ENCODE measurements at regions not wholly inside any gene's neighbourhood (a gene's known extent, or its start where the extent isn't known, plus 50 kb on each side); places are given as distances from the start of the nearest gene placed in this dataset.

GRCh38 chr10:120749856-120750566, 101.2 kb upstream of the WDR11 start:
- no peak for DNase-seq (ENCODE audit: low read depth in 2 of 2)
- no peak overlapping the region for H3K4me3 ChIP-seq (replicated peaks in 1 of 4; ENCODE audit: control extremely low read depth in 1 of 4, insufficient read depth in 1 of 4, low read depth in 3 of 4, low read length in 4 of 4)
- H3K27ac ChIP-seq (ENCODE audit: insufficient read depth, low read length), result no peak overlapping the region
- H4K20me1 ChIP-seq (ENCODE audit: control insufficient read depth, extremely low read depth, insufficient read depth, low read length), result no peaks in the 10 kb centered on the region
- no peak overlapping the region for H3K4me2 ChIP-seq (ENCODE audit: extremely low read depth, insufficient read depth, low read length)
- no peaks in the 10 kb centered on the region for H3K36me3 ChIP-seq (ENCODE audit: control insufficient read depth, insufficient read depth, low read length)
- no peaks in the 10 kb centered on the region for H3K4me1 ChIP-seq (ENCODE audit: control insufficient read depth, extremely low read depth, insufficient read depth, low read length)
- TF ChIP-seq EZH2 (IDR thresholded peaks at IDR 0.05; ENCODE audit: low read length, missing control alignments), result no peak
- TF ChIP-seq CTCF (conservative IDR thresholded peaks at IDR 0.05 in 1 of 2, IDR thresholded peaks at IDR 0.05 in 1 of 2; ENCODE audit: low read depth in 1 of 2, low read length in 2 of 2), result no peak
- H3K9ac ChIP-seq (ENCODE audit: insufficient read depth, low read length), result no peak overlapping the region
- H3K9me3 ChIP-seq (ENCODE audit: control insufficient read depth, insufficient read depth, low read depth, low read length), result no peaks in the 10 kb centered on the region
- no peak overlapping the region for H2AFZ ChIP-seq (ENCODE audit: low read length)
- no peaks in the 10 kb centered on the region for H3K79me2 ChIP-seq (ENCODE audit: control insufficient read depth, insufficient read depth, low read length)
- no peaks in the 10 kb centered on the region for H3K27me3 ChIP-seq (ENCODE audit: control insufficient read depth, insufficient read depth, low read length)

- Histone ChIP-seq H3K27me3 (ENCODE audit: control insufficient read depth, insufficient read depth, low read length) (no peaks in the 10 kb centered on the region), H4K20me1 (ENCODE audit: control insufficient read depth, extremely low read depth, insufficient read depth, low read length) (no peaks in the 10 kb centered on the region), H3K9me3 (ENCODE audit: control insufficient read depth, insufficient read depth, low read depth, low read length) (no peaks in the 10 kb centered on the region), H3K4me2 (ENCODE audit: extremely low read depth, insufficient read depth, low read length) (no peak overlapping the region), H3K9ac (ENCODE audit: insufficient read depth, low read length) (no peak overlapping the region), H2AFZ (ENCODE audit: low read length) (no peak overlapping the region), H3K4me3 (replicated peaks in 1 of 4; ENCODE audit: control extremely low read depth in 1 of 4, insufficient read depth in 1 of 4, low read depth in 3 of 4, low read length in 4 of 4) (no peak overlapping the region), H3K79me2 (ENCODE audit: control insufficient read depth, insufficient read depth, low read length) (no peaks in the 10 kb centered on the region), H3K36me3 (ENCODE audit: control insufficient read depth, insufficient read depth, low read length) (no peaks in the 10 kb centered on the region), H3K27ac (ENCODE audit: insufficient read depth, low read length) (no peak overlapping the region), H3K4me1 (ENCODE audit: control insufficient read depth, extremely low read depth, insufficient read depth, low read length) (no peaks in the 10 kb centered on the region)
- no peak for DNase-seq (ENCODE audit: low read depth in 2 of 2)
- TF ChIP-seq CTCF (conservative IDR thresholded peaks at IDR 0.05 in 1 of 2, IDR thresholded peaks at IDR 0.05 in 1 of 2; ENCODE audit: low read depth in 1 of 2, low read length in 2 of 2), result no peak
- TF ChIP-seq EZH2 (IDR thresholded peaks at IDR 0.05; ENCODE audit: low read length, missing control alignments), result no peak
These were observed 95.4 kb upstream of the WDR11 start for GRCh38 chr10:120755771-120756170.

- no peaks in the 10 kb centered on the region for H3K36me3 ChIP-seq (ENCODE audit: control insufficient read depth, insufficient read depth, low read length)
- no peaks in the 10 kb centered on the region for H3K4me1 ChIP-seq (ENCODE audit: control insufficient read depth, extremely low read depth, insufficient read depth, low read length)
- H3K4me3 ChIP-seq (replicated peaks in 1 of 4; ENCODE audit: control extremely low read depth in 1 of 4, insufficient read depth in 1 of 4, low read depth in 3 of 4, low read length in 4 of 4), result no peak overlapping the region
- H4K20me1 ChIP-seq (ENCODE audit: control insufficient read depth, extremely low read depth, insufficient read depth, low read length), result no peaks in the 10 kb centered on the region
- H2AFZ ChIP-seq (ENCODE audit: low read length), result no peak overlapping the region
- no peaks in the 10 kb centered on the region for H3K79me2 ChIP-seq (ENCODE audit: control insufficient read depth, insufficient read depth, low read length)
- DNase-seq (ENCODE audit: low read depth in 2 of 2), result no peak
- H3K9me3 ChIP-seq (ENCODE audit: control insufficient read depth, insufficient read depth, low read depth, low read length), result no peaks in the 10 kb centered on the region
- H3K27me3 ChIP-seq (ENCODE audit: control insufficient read depth, insufficient read depth, low read length), result no peaks in the 10 kb centered on the region
- TF ChIP-seq EZH2 (IDR thresholded peaks at IDR 0.05; ENCODE audit: low read length, missing control alignments), result no peak
- TF ChIP-seq CTCF (conservative IDR thresholded peaks at IDR 0.05 in 1 of 2, IDR thresholded peaks at IDR 0.05 in 1 of 2; ENCODE audit: low read depth in 1 of 2, low read length in 2 of 2), result no peak
- no peak overlapping the region for H3K9ac ChIP-seq (ENCODE audit: insufficient read depth, low read length)
- H3K27ac ChIP-seq (ENCODE audit: insufficient read depth, low read length), result no peak overlapping the region
- no peak overlapping the region for H3K4me2 ChIP-seq (ENCODE audit: extremely low read depth, insufficient read depth, low read length)
These were observed 90.9 kb upstream of the WDR11 start for GRCh38 chr10:120760253-120760652.

Measured in fibroblast of lung (primary cell).